ENCODE measurements at regions not wholly inside any gene's neighbourhood (a gene's known extent, or its start where the extent isn't known, plus 50 kb on each side); places are given as distances from the start of the nearest gene placed in this dataset.
"Not testable (repeated sequence)": the region's sequence is repeated elsewhere in the genome, so short reads cannot be mapped to it uniquely, and the experiment has no call there.

DNA sequence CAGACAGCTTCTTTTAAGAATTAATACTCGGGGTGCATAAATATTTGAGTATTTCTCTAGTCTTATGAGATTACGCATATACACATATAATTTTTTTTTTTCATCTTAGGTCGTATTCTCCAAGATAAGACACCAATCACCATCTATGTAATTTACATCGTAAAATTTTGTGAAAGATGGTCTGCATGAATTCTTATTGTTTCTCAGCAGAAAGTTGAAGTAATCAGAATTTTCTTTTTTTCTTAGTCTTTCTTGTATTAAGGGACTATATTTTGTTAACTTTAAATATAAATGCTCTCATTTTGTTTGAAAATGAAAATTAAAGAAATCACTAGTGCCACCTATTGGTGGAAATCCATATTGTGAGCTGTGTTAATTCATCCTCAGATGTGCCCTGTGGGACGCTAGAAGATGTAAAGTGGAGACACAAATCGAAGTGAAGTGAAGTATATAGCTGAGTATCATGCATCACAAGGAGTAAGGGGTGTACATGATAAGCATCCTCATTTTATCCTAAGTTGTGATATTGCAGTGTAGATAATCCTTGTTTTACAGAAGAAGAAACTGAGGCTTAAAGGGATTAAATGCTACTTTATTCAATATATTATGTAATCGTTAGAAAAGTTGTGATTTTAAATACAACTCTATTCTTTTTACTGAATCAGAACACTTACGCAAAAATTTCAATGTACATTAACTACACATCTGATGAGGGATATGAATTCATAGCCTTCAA is 2084.3 kb downstream of the LRRC4C start:
- Histone ChIP-seq H3K4me1 (ENCODE audit: control insufficient read depth in 1 of 2, insufficient read depth in 2 of 2, low read length in 2 of 2) (no peaks in the 10 kb centered on the region), H3K27ac (ENCODE audit: low read length) (no peak overlapping the region), H3K4me3 (ENCODE audit: low read depth in 1 of 2, low read length in 2 of 2) (no peak overlapping the region), H3K27me3 (ENCODE audit: low read depth, low read length) (no peaks in the 10 kb centered on the region), H3K36me3 (ENCODE audit: control insufficient read depth in 1 of 2, insufficient read depth in 2 of 2, low read length in 2 of 2) (no peaks in the 10 kb centered on the region), H3K9me3 (ENCODE audit: control insufficient read depth in 1 of 2, low read length in 2 of 2) (no peaks in the 10 kb centered on the region)

DNA sequence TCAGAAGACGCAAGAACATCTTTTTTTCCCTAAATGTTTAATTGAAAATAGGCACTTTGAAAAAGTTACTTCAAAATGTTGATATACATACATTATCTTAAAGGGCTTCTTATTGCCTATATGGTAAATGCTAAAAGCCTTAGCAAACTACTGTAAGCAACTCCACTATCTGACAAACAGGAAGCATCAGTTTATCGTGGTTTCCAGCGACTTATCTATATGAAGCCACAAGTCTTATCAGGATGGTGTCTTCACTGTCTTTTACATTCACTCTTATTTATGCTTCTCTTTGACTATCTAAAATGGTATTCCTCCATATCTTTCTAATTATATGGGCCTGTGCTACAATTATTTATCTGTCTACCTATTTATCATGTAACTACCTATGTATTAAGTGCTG is 2091.9 kb downstream of the LRRC4C start:
- no peak overlapping the region for H3K27ac ChIP-seq (ENCODE audit: low read length)
- H3K9me3 ChIP-seq (ENCODE audit: control insufficient read depth in 1 of 2, low read length in 2 of 2), result no peaks in the 10 kb centered on the region
- H3K27me3 ChIP-seq (ENCODE audit: low read depth, low read length), result no peaks in the 10 kb centered on the region
- no peaks in the 10 kb centered on the region for H3K4me1 ChIP-seq (ENCODE audit: control insufficient read depth in 1 of 2, insufficient read depth in 2 of 2, low read length in 2 of 2)
- H3K36me3 ChIP-seq (ENCODE audit: control insufficient read depth in 1 of 2, insufficient read depth in 2 of 2, low read length in 2 of 2), result no peaks in the 10 kb centered on the region
- H3K4me3 ChIP-seq (ENCODE audit: low read depth in 1 of 2, low read length in 2 of 2), result no peak overlapping the region

DNA sequence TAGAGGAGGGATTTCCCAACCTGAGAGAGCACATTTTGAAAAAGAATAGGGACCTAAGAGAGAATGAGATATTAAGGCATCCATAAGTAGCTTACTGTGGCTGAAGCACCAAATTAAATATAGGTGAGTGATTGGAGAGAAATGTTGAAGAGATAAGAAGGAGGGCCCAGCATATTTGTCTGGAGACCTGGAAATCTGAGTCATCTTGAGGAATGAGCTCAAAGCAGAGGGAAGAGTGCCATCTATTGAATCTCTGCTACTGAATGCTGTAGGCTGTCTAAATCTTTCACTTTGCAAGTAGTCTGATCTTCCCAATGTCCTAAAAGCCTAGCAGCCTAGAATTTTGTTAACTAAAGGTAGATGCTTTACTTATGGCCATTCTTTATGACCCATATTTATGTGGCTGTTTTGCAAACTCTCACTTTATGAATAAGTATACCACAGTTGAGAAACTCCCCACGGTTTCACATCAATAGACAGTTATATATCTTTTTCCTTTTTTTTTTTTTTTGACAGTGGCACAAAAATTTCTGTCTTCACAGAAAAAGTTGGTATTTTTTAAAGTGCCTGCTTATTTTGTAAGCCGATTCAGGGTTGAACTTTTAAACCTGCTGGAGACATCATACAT is 2093.5 kb downstream of the LRRC4C start:
- H3K36me3 ChIP-seq (ENCODE audit: control insufficient read depth in 1 of 2, insufficient read depth in 2 of 2, low read length in 2 of 2), result no peaks in the 10 kb centered on the region
- no peaks in the 10 kb centered on the region for H3K9me3 ChIP-seq (ENCODE audit: control insufficient read depth in 1 of 2, low read length in 2 of 2)
- H3K27me3 ChIP-seq (ENCODE audit: low read depth, low read length), result no peaks in the 10 kb centered on the region
- no peak overlapping the region for H3K27ac ChIP-seq (ENCODE audit: low read length)
- no peak overlapping the region for H3K4me3 ChIP-seq (ENCODE audit: low read depth in 1 of 2, low read length in 2 of 2)
- H3K4me1 ChIP-seq (ENCODE audit: control insufficient read depth in 1 of 2, insufficient read depth in 2 of 2, low read length in 2 of 2), result no peaks in the 10 kb centered on the region

DNA sequence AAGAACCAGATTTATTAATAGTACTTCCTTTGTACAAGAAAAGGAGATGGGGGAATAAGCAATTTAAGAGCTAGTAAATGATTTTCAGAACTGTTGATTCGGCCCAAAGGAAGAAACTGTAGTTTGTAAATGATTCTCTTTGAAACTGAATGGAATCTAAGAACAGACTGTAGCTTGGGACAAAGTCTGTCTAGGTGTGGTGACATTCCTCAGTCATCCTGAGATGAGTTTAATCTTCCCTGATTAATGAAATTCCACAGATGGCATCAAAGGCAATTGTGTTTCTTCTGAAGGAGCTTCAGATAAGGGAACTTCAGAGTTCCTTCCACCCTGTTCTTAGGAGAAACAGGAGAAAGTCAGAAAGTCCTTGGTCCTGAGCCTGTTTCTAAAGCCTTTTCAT is 2095.9 kb downstream of the LRRC4C start:
- Histone ChIP-seq H3K36me3 (ENCODE audit: control insufficient read depth in 1 of 2, insufficient read depth in 2 of 2, low read length in 2 of 2) (no peaks in the 10 kb centered on the region), H3K4me1 (ENCODE audit: control insufficient read depth in 1 of 2, insufficient read depth in 2 of 2, low read length in 2 of 2) (no peaks in the 10 kb centered on the region), H3K27me3 (ENCODE audit: low read depth, low read length) (no peaks in the 10 kb centered on the region), H3K27ac (ENCODE audit: low read length) (no peak overlapping the region), H3K9me3 (ENCODE audit: control insufficient read depth in 1 of 2, low read length in 2 of 2) (no peaks in the 10 kb centered on the region), H3K4me3 (ENCODE audit: low read depth in 1 of 2, low read length in 2 of 2) (no peak overlapping the region)

DNA sequence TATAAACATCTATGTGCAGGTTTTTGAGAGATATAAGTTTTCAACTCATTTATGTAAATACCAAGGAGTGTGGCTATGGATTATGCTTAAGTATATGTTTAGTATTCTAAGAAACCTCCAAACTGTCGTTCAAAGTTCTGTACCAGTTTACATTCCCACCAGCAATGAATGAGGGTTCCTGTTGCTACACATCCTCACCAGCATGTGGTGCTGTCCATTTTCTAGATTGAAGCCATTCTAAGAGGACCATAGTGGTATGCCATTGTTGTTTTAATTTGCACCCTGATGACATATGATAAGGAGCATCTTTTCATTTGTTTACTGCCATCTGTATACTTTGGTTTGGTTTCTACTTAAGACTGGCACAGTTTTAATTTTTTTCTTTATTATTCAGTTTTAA is 2097.9 kb downstream of the LRRC4C start:
- Histone ChIP-seq H3K4me1 (ENCODE audit: control insufficient read depth in 1 of 2, insufficient read depth in 2 of 2, low read length in 2 of 2) (no peaks in the 10 kb centered on the region), H3K27ac (ENCODE audit: low read length) (no peak overlapping the region)

DNA sequence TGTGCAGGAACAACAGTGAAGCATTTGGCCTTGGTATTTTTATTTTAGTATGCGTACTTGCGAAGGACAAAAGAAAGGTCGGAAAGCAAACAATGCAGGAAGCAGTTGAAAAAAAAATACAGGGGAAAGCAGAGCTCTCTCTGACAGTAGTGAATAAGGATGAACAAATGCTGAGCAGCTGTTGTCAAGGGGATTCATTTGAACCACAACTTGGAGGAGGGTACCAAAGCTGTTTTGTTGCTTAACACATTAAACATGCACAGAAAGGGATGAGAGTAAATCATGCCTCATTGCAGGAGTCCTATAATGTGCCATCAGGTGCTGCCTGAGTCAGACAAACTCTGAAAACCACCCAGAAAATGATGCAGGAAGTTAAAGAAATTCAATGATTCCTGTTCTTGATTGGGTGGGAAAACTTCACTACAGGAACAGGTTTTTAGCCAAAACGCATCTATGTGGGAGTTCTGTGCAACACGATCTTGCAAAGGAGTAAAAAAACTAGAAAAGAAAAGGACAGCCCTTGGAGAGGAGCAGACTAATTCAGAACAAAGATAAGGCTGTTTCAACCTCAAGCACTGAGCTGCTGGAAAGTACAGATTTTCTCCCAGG is 2113.5 kb downstream of the LRRC4C start:
- no peaks in the 10 kb centered on the region for H3K36me3 ChIP-seq (ENCODE audit: control insufficient read depth in 1 of 2, insufficient read depth in 2 of 2, low read length in 2 of 2)
- H3K4me1 ChIP-seq (ENCODE audit: control insufficient read depth in 1 of 2, insufficient read depth in 2 of 2, low read length in 2 of 2), result no peaks in the 10 kb centered on the region
- H3K27me3 ChIP-seq (ENCODE audit: low read depth, low read length), result no peaks in the 10 kb centered on the region
- H3K9me3 ChIP-seq (ENCODE audit: control insufficient read depth in 1 of 2, low read length in 2 of 2), result no peaks in the 10 kb centered on the region
- H3K27ac ChIP-seq (ENCODE audit: low read length), result no peak overlapping the region
- H3K4me3 ChIP-seq (ENCODE audit: low read depth in 1 of 2, low read length in 2 of 2), result no peak overlapping the region

More for the DNA sequence above, 2097.9 kb downstream of the LRRC4C start:
- Histone ChIP-seq H3K27me3 (ENCODE audit: low read depth, low read length) (no peaks in the 10 kb centered on the region), H3K36me3 (ENCODE audit: control insufficient read depth in 1 of 2, insufficient read depth in 2 of 2, low read length in 2 of 2) (no peaks in the 10 kb centered on the region), H3K9me3 (ENCODE audit: control insufficient read depth in 1 of 2, low read length in 2 of 2) (no peaks in the 10 kb centered on the region), H3K4me3 (ENCODE audit: low read depth in 1 of 2, low read length in 2 of 2) (no peak overlapping the region)

DNA sequence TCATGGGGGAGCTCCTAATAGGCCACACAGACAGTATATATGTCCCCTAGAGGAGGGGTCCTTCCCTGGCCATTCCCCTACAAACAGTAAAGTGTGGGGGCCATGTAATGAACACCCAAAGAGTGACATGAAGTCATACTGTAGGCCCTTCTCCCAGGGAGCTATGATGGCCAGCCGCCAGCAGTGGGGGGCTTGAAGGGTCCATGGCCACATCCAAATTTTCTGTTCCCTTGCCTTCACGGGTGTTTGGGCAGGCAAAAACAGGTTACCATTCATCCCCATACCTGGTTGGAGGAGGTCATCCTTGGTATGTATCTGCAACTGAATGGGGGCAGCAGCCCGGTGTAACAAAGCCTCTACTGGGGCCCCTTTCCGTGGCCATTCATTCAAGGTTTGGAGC is 2118.0 kb downstream of the LRRC4C start:
- no peak overlapping the region for H3K27ac ChIP-seq (ENCODE audit: low read length)
- no peaks in the 10 kb centered on the region for H3K36me3 ChIP-seq (ENCODE audit: control insufficient read depth in 1 of 2, insufficient read depth in 2 of 2, low read length in 2 of 2)
- H3K4me1 ChIP-seq (ENCODE audit: control insufficient read depth in 1 of 2, insufficient read depth in 2 of 2, low read length in 2 of 2), result no peaks in the 10 kb centered on the region
- no peaks in the 10 kb centered on the region for H3K27me3 ChIP-seq (ENCODE audit: low read depth, low read length)
- no peaks in the 10 kb centered on the region for H3K9me3 ChIP-seq (ENCODE audit: control insufficient read depth in 1 of 2, low read length in 2 of 2)
- H3K4me3 ChIP-seq (ENCODE audit: low read depth in 1 of 2, low read length in 2 of 2), result no peak overlapping the region

DNA sequence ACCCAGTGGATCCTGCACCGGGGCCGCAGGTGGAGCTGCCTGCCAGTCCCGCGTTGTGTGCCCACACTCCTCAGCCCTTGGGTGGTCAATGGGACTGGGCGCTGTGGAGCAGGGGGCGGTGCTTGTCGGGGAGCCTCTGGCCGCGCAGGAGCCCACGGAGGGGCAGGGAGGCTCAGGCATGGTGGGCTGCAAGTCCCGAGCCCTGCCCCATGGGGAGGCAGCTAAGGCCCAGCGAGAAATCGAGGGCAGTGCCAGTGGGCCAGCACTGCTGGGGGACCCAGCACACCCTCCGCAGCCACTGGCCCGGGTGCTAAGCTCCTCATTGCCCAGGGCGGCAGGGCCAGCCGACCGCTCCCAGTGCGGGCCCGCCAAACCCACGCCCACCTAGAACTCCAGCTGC is 2126.4 kb downstream of the LRRC4C start:
- not testable (repeated sequence) for H3K36me3 ChIP-seq (ENCODE audit: control insufficient read depth in 1 of 2, insufficient read depth in 2 of 2, low read length in 2 of 2); H3K9me3 ChIP-seq (ENCODE audit: control insufficient read depth in 1 of 2, low read length in 2 of 2); H3K4me3 ChIP-seq (ENCODE audit: low read depth in 1 of 2, low read length in 2 of 2); H3K27me3 ChIP-seq (ENCODE audit: low read depth, low read length); H3K4me1 ChIP-seq (ENCODE audit: control insufficient read depth in 1 of 2, insufficient read depth in 2 of 2, low read length in 2 of 2); H3K27ac ChIP-seq (ENCODE audit: low read length)

DNA sequence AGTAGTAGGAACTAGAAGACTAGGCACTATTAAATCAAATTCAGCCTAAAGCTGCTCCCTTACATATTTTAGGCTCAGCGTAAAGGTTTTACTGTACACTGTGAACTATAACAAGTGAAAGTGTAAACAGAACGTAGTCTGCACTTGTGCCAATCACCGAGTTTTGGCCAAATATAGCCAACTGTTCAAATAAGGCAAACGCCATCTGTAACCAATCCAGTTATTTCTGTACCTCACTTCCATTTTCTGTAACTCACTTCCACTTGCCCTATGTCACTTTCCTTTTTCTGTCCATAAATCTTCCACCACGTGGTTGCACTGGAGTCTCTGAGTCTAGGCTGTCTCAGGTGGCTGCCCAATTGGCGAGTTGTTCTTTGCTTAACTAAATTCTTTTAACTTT is 2132.2 kb downstream of the LRRC4C start:
- H3K27me3 ChIP-seq (ENCODE audit: low read depth, low read length), result no peaks in the 10 kb centered on the region
- no peak overlapping the region for H3K27ac ChIP-seq (ENCODE audit: low read length)
- no peak overlapping the region for H3K4me3 ChIP-seq (ENCODE audit: low read depth in 1 of 2, low read length in 2 of 2)
- H3K9me3 ChIP-seq (ENCODE audit: control insufficient read depth in 1 of 2, low read length in 2 of 2), result no peaks in the 10 kb centered on the region
- no peaks in the 10 kb centered on the region for H3K36me3 ChIP-seq (ENCODE audit: control insufficient read depth in 1 of 2, insufficient read depth in 2 of 2, low read length in 2 of 2)
- no peaks in the 10 kb centered on the region for H3K4me1 ChIP-seq (ENCODE audit: control insufficient read depth in 1 of 2, insufficient read depth in 2 of 2, low read length in 2 of 2)

DNA sequence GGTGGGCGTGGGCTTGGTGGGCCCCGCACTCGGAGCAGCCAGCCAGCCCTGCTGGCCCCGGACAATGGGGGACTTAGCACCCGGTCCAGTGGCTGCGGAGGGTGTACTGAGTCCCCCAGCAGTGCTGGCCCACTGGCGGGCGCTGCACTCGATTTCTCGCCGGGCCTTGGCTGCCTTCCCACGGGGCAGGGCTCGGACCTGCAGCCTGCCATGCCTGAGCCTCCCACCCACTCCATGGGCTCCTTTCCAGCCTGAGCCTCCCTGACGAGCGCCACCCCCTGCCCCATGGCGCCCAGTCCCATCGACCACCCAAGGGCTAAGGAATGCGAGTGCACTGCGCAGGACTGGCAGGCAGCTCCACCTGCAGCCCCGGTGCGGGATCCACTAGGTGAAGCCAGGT is 2147.6 kb downstream of the LRRC4C start:
- H3K27me3 ChIP-seq (ENCODE audit: low read depth, low read length); H3K36me3 ChIP-seq (ENCODE audit: control insufficient read depth in 1 of 2, insufficient read depth in 2 of 2, low read length in 2 of 2); H3K9me3 ChIP-seq (ENCODE audit: control insufficient read depth in 1 of 2, low read length in 2 of 2); H3K4me3 ChIP-seq (ENCODE audit: low read depth in 1 of 2, low read length in 2 of 2); H3K4me1 ChIP-seq (ENCODE audit: control insufficient read depth in 1 of 2, insufficient read depth in 2 of 2, low read length in 2 of 2); H3K27ac ChIP-seq (ENCODE audit: low read length): not testable (repeated sequence)

DNA sequence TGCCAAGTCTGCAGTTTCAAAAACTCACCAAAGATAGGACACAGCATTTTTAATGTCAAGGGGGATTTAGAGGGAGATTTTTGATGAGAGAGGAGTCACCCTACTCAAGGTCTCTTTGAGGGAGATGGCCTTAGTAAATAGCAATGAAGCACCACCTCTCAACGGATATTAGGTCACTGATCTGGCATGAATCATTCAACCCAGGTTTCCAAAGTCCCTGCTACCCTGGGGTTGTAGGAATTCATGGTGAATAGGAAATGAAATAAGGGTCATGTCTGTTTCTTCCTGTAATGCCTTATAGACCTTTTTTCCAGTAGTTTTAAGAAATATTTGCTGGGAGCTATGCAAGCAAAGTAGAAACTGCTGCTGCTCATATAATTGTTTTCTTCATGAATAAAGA is 2154.9 kb downstream of the LRRC4C start:
- Histone ChIP-seq H3K4me3 (ENCODE audit: low read depth in 1 of 2, low read length in 2 of 2) (no peak overlapping the region), H3K36me3 (ENCODE audit: control insufficient read depth in 1 of 2, insufficient read depth in 2 of 2, low read length in 2 of 2) (no peaks in the 10 kb centered on the region), H3K27me3 (ENCODE audit: low read depth, low read length) (no peaks in the 10 kb centered on the region), H3K27ac (ENCODE audit: low read length) (no peak overlapping the region), H3K9me3 (ENCODE audit: control insufficient read depth in 1 of 2, low read length in 2 of 2) (peaks cover 0 to 3% of the 10 kb centered on the region in 2 donors), H3K4me1 (ENCODE audit: control insufficient read depth in 1 of 2, insufficient read depth in 2 of 2, low read length in 2 of 2) (no peaks in the 10 kb centered on the region)
